Choroid plexus epithelial cell (primary cell): ENCODE measurements at regions not wholly inside any gene's neighbourhood (a gene's known extent, or its start where the extent isn't known, plus 50 kb on each side); places are given as distances from the start of the nearest gene placed in this dataset.

Source experiments
- DNase-seq: peaks from one replicate; pipeline ENCODE4 v3.0.0-alpha.2; 2010; ENCODE audit warnings: low read depth
- H3K4me3 ChIP-seq: 2 replicates; pipeline ENCODE4 v1.5.1; 2011; ENCODE audit warnings: low read depth, mild to moderate bottlenecking, control low read depth, low read length, moderate library complexity
- CTCF ChIP-seq: conservative IDR thresholded peaks from 2 replicates; pipeline ENCODE4 v1.5.1; 2011; ENCODE audit warnings: low read depth, mild to moderate bottlenecking, control low read depth, inconsistent platforms, low read length, moderate library complexity

GRCh38 chr10:128530946-128531345 is 404.7 kb upstream of the MKI67 start:
- no peak overlapping the region for H3K4me3 ChIP-seq
- no peak for TF ChIP-seq CTCF
- DNase-seq: no peak

GRCh38 chr10:128534686-128535085 is 408.5 kb upstream of the MKI67 start:
- no peak for TF ChIP-seq CTCF

GRCh38 chr10:128536259-128536658 is 410.0 kb upstream of the MKI67 start:
- DNase-seq: no peak
- no peak overlapping the region for H3K4me3 ChIP-seq
- no peak for TF ChIP-seq CTCF

More at GRCh38 chr10:128534686-128535085, 408.5 kb upstream of the MKI67 start:
- no peak overlapping the region for H3K4me3 ChIP-seq
- DNase-seq: no peak

DNA sequence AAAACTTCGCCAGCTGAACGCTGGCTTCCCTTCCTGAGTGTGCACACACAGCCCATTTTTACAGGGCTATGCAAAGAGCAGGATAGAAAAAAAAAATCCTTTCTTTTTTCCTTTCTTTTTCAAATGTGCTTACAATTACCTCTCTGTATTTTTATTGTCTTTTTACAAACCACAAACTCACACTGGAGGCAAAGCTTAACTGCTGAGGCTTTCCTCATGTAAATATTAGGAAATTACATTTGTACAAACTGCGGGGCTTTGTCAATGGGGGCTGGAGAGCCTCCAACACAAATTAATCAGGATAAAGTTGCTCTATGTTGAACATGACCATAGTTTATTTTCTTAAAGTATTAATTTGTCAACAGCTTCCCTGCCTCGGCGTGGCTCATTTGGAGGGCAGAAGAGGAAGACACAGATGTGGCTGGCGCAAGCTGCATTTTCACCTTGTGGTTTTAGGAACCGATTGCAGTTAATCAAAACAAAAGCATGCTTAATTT is 411.7 kb upstream of the MKI67 start:
- no peak for TF ChIP-seq CTCF
- no peak overlapping the region for H3K4me3 ChIP-seq
- no peak for DNase-seq

- no peak for TF ChIP-seq CTCF
- DNase-seq: no peak
- H3K4me3 ChIP-seq: no peak overlapping the region
Observed at GRCh38 chr10:128538671-128539070, 412.4 kb upstream of the MKI67 start.

DNA sequence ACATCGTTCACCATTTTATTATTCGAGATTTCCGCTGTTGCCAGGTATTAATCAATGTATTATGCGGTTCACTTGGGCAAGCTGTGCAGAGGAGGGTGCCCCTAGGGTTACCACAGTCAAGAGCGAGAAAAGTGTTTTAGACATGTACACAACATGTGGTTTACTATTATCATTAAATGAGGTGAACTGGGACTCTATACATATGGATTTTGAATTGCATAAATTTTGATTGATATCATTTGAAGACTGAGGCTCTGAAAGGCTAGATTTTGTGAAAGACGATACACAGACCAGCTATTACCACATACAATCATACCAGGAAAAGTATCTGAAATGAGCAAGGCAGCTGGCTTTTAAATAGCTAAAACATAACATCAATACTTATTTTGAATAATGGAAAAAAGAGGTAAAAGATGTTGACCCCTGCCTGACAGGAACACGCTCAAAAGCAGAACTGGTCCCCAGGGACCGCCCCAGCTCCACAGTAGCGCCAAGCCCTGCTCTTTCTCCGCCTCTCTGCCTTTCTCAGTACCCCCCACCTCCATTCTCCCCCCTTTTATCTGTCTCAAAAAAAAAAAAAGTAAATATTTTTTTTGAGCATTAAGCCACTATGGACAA is 413.4 kb upstream of the MKI67 start:
- no peak for TF ChIP-seq CTCF
- H3K4me3 ChIP-seq: no peak overlapping the region
- no peak for DNase-seq

DNA sequence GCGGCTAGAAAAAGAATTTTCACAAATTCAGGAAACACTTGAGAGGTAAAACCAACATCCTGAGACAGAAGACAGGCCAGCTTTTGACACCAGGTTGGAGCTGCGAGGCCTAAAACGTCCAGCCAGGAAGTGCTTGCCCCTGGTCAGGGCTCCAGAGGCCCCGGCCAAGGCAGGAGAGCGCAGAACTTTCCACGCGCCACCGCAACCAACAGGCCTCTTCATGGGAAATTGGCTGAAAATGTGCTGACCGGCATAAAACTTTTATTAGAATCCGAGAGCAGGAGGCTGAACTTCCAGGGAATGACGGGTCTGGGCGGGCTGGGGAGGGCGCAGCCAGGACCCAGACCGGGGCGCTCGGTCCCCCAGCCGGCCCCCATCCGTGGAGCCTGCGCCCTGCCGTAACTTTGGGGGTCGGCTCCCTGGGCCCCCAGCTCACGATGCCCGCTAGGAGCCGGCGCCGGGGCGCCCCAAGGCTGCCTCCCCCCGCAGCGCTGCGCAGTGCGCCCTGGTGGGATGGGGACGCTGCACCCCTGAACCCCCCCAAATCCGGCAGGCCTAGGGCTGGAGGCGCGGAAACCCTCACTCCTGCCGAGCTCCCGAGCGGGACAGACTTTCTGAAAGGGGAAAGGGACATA is 414.0 kb upstream of the MKI67 start:
- no peak overlapping the region for H3K4me3 ChIP-seq
- DNase-seq: no peak
- TF ChIP-seq CTCF: no peak
